Heart right ventricle (tissue), 16 donors: ENCODE measurements at regions not wholly inside any gene's neighbourhood (a gene's known extent, or its start where the extent isn't known, plus 50 kb on each side); places are given as distances from the start of the nearest gene placed in this dataset.

Experiments used
- ATAC-seq, 8 donors: fragments of 200-7000 bp; cut with Tn5 transposase; one replicate each; pipeline ENCODE4 v1.9.1; 2020; ENCODE audit warnings: mild to moderate bottlenecking in 8 of 8, moderate library complexity in 8 of 8, moderate number of reproducible peaks in 1 of 8
- DNase-seq, 2 donors: peaks; one replicate each; pipeline ENCODE4 v3.0.0-alpha.2; 2020
- H3K27ac ChIP-seq, 10 donors: fragments of 200-600 bp; sonication (generic) in 2 of 10; one replicate each; pipeline versions ENCODE4 v1.5.0 to v1.8.0; 2020 to 2022; ENCODE audit warnings: mild to moderate bottlenecking in 3 of 10
- H3K27me3 ChIP-seq, 7 donors: fragments of 200-600 bp; one replicate each; pipeline ENCODE4 v1.8.0; 2021 to 2022; ENCODE audit warnings: mild to moderate bottlenecking in 2 of 7
- H3K36me3 ChIP-seq, 9 donors: fragments of 200-600 bp; sonication (generic) in 1 of 9; one replicate each; pipeline versions ENCODE4 v1.5.0 to v1.8.0; 2020 to 2022; ENCODE audit warnings: mild to moderate bottlenecking in 2 of 9
- H3K4me1 ChIP-seq, 9 donors: fragments of 200-600 bp; sonication (generic) in 1 of 9; one replicate each; pipeline versions ENCODE4 v1.5.0 to v1.8.0; 2020 to 2022; ENCODE audit warnings: mild to moderate bottlenecking in 4 of 9
- H3K4me3 ChIP-seq, 10 donors: fragments of 200-600 bp; sonication (generic) in 2 of 10; one replicate each; pipeline versions ENCODE4 v1.5.0 to v1.8.0; 2020 to 2022; ENCODE audit warnings: mild to moderate bottlenecking in 7 of 10, moderate library complexity in 2 of 10
- H3K9me3 ChIP-seq, 11 donors: fragments of 200-600 bp in 10 of 11; sonication (generic) in 2 of 11; one replicate each; pipeline versions ENCODE4 v1.5.0 to v1.8.0; 2013 to 2022; ENCODE audit warnings: mild to moderate bottlenecking in 2 of 11, control low read depth in 1 of 11, moderate library complexity in 1 of 11
- CTCF ChIP-seq, 9 donors: fragments of 200-600 bp; sonication (generic) in 2 of 9; IDR thresholded peaks; one replicate each; pipeline versions ENCODE4 v1.5.0 to v1.8.0; 2021 to 2022; ENCODE audit warnings: antibody characterized with exemption in 9 of 9, mild to moderate bottlenecking in 5 of 9, moderate library complexity in 1 of 9
- WGBS, 2 donors: extraction: QIAGEN DNeasy Blood & Tissue Kit; methylation state at CpG; one replicate each; pipeline ENCODE4 v1.1.7; 2013; ENCODE audit warnings: inconsistent platforms in 1 of 2; 5-methylcytosine and 5-hydroxymethylcytosine counted together
- intact Hi-C, 10 donors: fragments of 100-400 bp; cut with DNase I; formaldehyde crosslinking; loops; one replicate each; pipeline versions ENCODE4 v1.11.1 to v1.14.2; 2022
- donor health status: Arrhythmogenic right ventricular cardiomyopathy.
- donor health status: ischemic (EF 13 %, LVEDD 7.1; RV severe dilation, severe dysfunction).
- donor health status: healthy with polysubstance abuse.
- donor health status: DM: no; HTN: yes; CAD: no.
- donor health status: DM: no; HTN: no; CAD: no.
- donor health status: ischemic (EF 25% LVEDD 6.9; RV normal size, moderate dysfunction).
- donor health status: ischemic (EF 25% LVEDD 5.7; RV mildly dilated, moderate dysfunction).
- donor health status: healthy.
- donor health status: DM: yes; HTN: yes; CAD: no.
- donor health status: Ischemic cardiomyopathy.
- donor health status: ischemic (EF 35%, LVEDD 5.7; RV mildly dilated, moderate dysfunction).
- donor health status: nonischemic (EF 11% LVEDD 7.7; RV severe dilation, severe dysfunction).
- donor health status: DM: yes; HTN: yes; CAD: no.
- donor health status: PGD.
- donor health status: ischemic (EF 29% LVEDD 5.4; RV normal size, mild dysfunction).
- donor health status: nonischemic (EF 23%, LVEDD 6.1; RV moderate dilation, normal function).

- Histone ChIP-seq H3K27me3 (no peaks in the 10 kb centered on the region), H3K4me3 (no peak overlapping the region), H3K9me3 (no peaks in the 10 kb centered on the region), H3K4me1 (peaks cover 0 to 34% (median 9%) of the 10 kb centered on the region in 9 donors), H3K27ac (no peak overlapping the region), H3K36me3 (no peaks in the 10 kb centered on the region)
- intact Hi-C loops, result no loop called here
- ATAC-seq, result no peak
- TF ChIP-seq CTCF (IDR thresholded peaks at IDR 0.05), result no peak
- DNase-seq, result no peak
These were observed 114.7 kb downstream of the SOX4 start for GRCh38 chr6:21708320-21708580.

GRCh38 chr6:21710216-21710615 lies 116.7 kb downstream of the SOX4 start:
- Histone ChIP-seq H3K9me3 (no peaks in the 10 kb centered on the region), H3K27ac (no peak overlapping the region), H3K27me3 (no peaks in the 10 kb centered on the region), H3K36me3 (no peaks in the 10 kb centered on the region), H3K4me1 (peaks cover 0 to 34% (median 9%) of the 10 kb centered on the region in 9 donors), H3K4me3 (no peak overlapping the region)
- ATAC-seq, result no peak
- intact Hi-C loops, result no loop called here
- no peak for DNase-seq
- no peak for TF ChIP-seq CTCF (IDR thresholded peaks at IDR 0.05)
- WGBS, 2 donors, result 50 to 71% methylated on average over 1 of the region's 1 CpG

- ATAC-seq (no peak), DNase-seq (no peak)
- no peak overlapping the region for H3K4me3 ChIP-seq
- H3K4me1 ChIP-seq, result peaks cover 0 to 34% (median 9%) of the 10 kb centered on the region in 9 donors
- no peaks in the 10 kb centered on the region for H3K9me3 ChIP-seq
- no peak overlapping the region for H3K27ac ChIP-seq
- no peaks in the 10 kb centered on the region for H3K27me3 ChIP-seq
- intact Hi-C loops, result no loop called here
- TF ChIP-seq CTCF (IDR thresholded peaks at IDR 0.05), result no peak
- no peaks in the 10 kb centered on the region for H3K36me3 ChIP-seq
- 64 to 67% methylated on average over 7 of the region's 7 CpGs for WGBS, 2 donors
These were observed 117.5 kb downstream of the SOX4 start for GRCh38 chr6:21710908-21711627.

GRCh38 chr6:21712213-21712612 lies 118.7 kb downstream of the SOX4 start:
- Histone ChIP-seq H3K27ac (no peak overlapping the region), H3K9me3 (no peaks in the 10 kb centered on the region), H3K27me3 (no peaks in the 10 kb centered on the region), H3K36me3 (no peaks in the 10 kb centered on the region), H3K4me1 (peaks cover 0 to 31% (median 9%) of the 10 kb centered on the region in 9 donors), H3K4me3 (no peak overlapping the region)
- TF ChIP-seq CTCF (IDR thresholded peaks at IDR 0.05), result no peak
- 84 to 86% methylated on average over 4 of the region's 4 CpGs for WGBS, 2 donors
- ATAC-seq (no peak), DNase-seq (no peak)
- intact Hi-C loops, result no loop called here
